Suprapubic skin (tissue), 4 donors: ENCODE measurements at regions not wholly inside any gene's neighbourhood (a gene's known extent, or its start where the extent isn't known, plus 50 kb on each side); places are given as distances from the start of the nearest gene placed in this dataset.

ENCODE experiments used
- DNase-seq, 2 donors: peaks; one replicate each; pipeline ENCODE4 v3.0.0-alpha.2; 2019; ENCODE audit warnings: low spot score in 2 of 2
- H3K27ac ChIP-seq: fragments of 200-600 bp; sonication (generic); one replicate; pipeline ENCODE4 v1.5.1; 2019
- H3K27me3 ChIP-seq: fragments of 200-600 bp; sonication (generic); one replicate; pipeline ENCODE4 v1.5.1; 2019
- H3K36me3 ChIP-seq: fragments of 200-600 bp; sonication (generic); one replicate; pipeline ENCODE4 v1.5.1; 2019
- H3K4me1 ChIP-seq: fragments of 200-600 bp; sonication (generic); one replicate; pipeline ENCODE4 v1.5.1; 2019
- H3K4me3 ChIP-seq: fragments of 200-600 bp; sonication (generic); one replicate; pipeline ENCODE4 v1.5.1; 2019; ENCODE audit warnings: mild to moderate bottlenecking
- H3K9me3 ChIP-seq: fragments of 200-600 bp; sonication (generic); one replicate; pipeline ENCODE4 v1.5.1; 2019
- CTCF ChIP-seq, 2 donors: fragments of 200-600 bp in 1 of 2; fragments of 450-650 bp in 1 of 2; sonication (generic) in 1 of 2; IDR thresholded peaks; one replicate each; pipeline ENCODE4 v1.5.1; 2016 to 2019; ENCODE audit warnings: antibody characterized with exemption in 2 of 2, mild to moderate bottlenecking in 1 of 2, moderate library complexity in 1 of 2
- EP300 ChIP-seq: sonication (generic); formaldehyde crosslinking; IDR thresholded peaks from one replicate; pipeline ENCODE4 v1.6.1; 2017; ENCODE audit warnings: antibody characterized with exemption
- POLR2A ChIP-seq, 2 donors: fragments of 450-650 bp; IDR thresholded peaks; one replicate each; pipeline ENCODE4 v1.6.1; 2017; ENCODE audit warnings: antibody characterized with exemption in 2 of 2, mild to moderate bottlenecking in 2 of 2, moderate library complexity in 2 of 2
- POLR2AphosphoS5 ChIP-seq, 3 donors: sonication (generic); formaldehyde crosslinking; IDR thresholded peaks; one replicate each; pipeline ENCODE4 v1.6.1; 2017; ENCODE audit warnings: antibody characterized with exemption in 3 of 3
- WGBS: methylation state at CpG from one replicate; pipeline ENCODE4 v1.1.5; 2018; 5-methylcytosine and 5-hydroxymethylcytosine counted together

GRCh38 chr9:81860581-81860980 is 67.6 kb upstream of the SPATA31D4 start:
- Histone ChIP-seq H3K9me3 (no peaks in the 10 kb centered on the region), H3K4me3 (no peak overlapping the region), H3K27ac (no peak overlapping the region), H3K27me3 (no peaks in the 10 kb centered on the region), H3K36me3 (no peaks in the 10 kb centered on the region), H3K4me1 (no peaks in the 10 kb centered on the region)
- no peak for TF ChIP-seq EP300
- TF ChIP-seq POLR2AphosphoS5 (IDR thresholded peaks at IDR 0.05): no peak
- 96% methylated on average over 8 of the region's 8 CpGs for WGBS
- DNase-seq: no peak

- H3K27ac ChIP-seq: no peak overlapping the region
- H3K4me1 ChIP-seq: no peaks in the 10 kb centered on the region
- H3K36me3 ChIP-seq: no peaks in the 10 kb centered on the region
- H3K9me3 ChIP-seq: no peaks in the 10 kb centered on the region
- H3K27me3 ChIP-seq: no peaks in the 10 kb centered on the region
- WGBS: 60% methylated on average over 1 of the region's 1 CpG
- H3K4me3 ChIP-seq: no peak overlapping the region
- DNase-seq: no peak
- TF ChIP-seq EP300 (no peak), POLR2AphosphoS5 (IDR thresholded peaks at IDR 0.05) (no peak), POLR2A (IDR thresholded peaks at IDR 0.05) (no peak), CTCF (IDR thresholded peaks at IDR 0.05) (no peak)
Observed at GRCh38 chr9:81861644-81862043, 66.6 kb upstream of the SPATA31D4 start.

- Histone ChIP-seq H3K4me1 (no peaks in the 10 kb centered on the region), H3K4me3 (no peak overlapping the region), H3K36me3 (no peaks in the 10 kb centered on the region), H3K9me3 (no peaks in the 10 kb centered on the region), H3K27me3 (no peaks in the 10 kb centered on the region), H3K27ac (no peak overlapping the region)
- no peak for DNase-seq
- TF ChIP-seq EP300: no peak
- TF ChIP-seq CTCF (IDR thresholded peaks at IDR 0.05): no peak
- no peak for TF ChIP-seq POLR2AphosphoS5 (IDR thresholded peaks at IDR 0.05)
- TF ChIP-seq POLR2A (IDR thresholded peaks at IDR 0.05): no peak
- WGBS: 53% methylated on average over 3 of the region's 3 CpGs
Observed at GRCh38 chr9:81868145-81868544, 60.1 kb upstream of the SPATA31D4 start.

- WGBS: 41% methylated on average over 1 of the region's 1 CpG
- Histone ChIP-seq H3K36me3 (no peaks in the 10 kb centered on the region), H3K27me3 (no peaks in the 10 kb centered on the region), H3K27ac (no peak overlapping the region), H3K4me1 (no peaks in the 10 kb centered on the region), H3K9me3 (no peaks in the 10 kb centered on the region), H3K4me3 (no peak overlapping the region)
- TF ChIP-seq POLR2A (IDR thresholded peaks at IDR 0.05) (no peak), CTCF (IDR thresholded peaks at IDR 0.05) (no peak), POLR2AphosphoS5 (IDR thresholded peaks at IDR 0.05) (no peak), EP300 (no peak)
- no peak for DNase-seq
Observed at GRCh38 chr9:81871695-81872094, 56.5 kb upstream of the SPATA31D4 start.

- WGBS: 74% methylated on average over 7 of the region's 7 CpGs
- TF ChIP-seq EP300: no peak
- no peak for TF ChIP-seq CTCF (IDR thresholded peaks at IDR 0.05)
- TF ChIP-seq POLR2AphosphoS5 (IDR thresholded peaks at IDR 0.05): no peak
- no peak for TF ChIP-seq POLR2A (IDR thresholded peaks at IDR 0.05)
- Histone ChIP-seq H3K4me1 (no peaks in the 10 kb centered on the region), H3K4me3 (no peak overlapping the region), H3K27me3 (no peaks in the 10 kb centered on the region), H3K9me3 (no peaks in the 10 kb centered on the region), H3K36me3 (no peaks in the 10 kb centered on the region), H3K27ac (no peak overlapping the region)
- no peak for DNase-seq
Observed at GRCh38 chr9:81874250-81874649, 54.0 kb upstream of the SPATA31D4 start.

- no peak for DNase-seq
- WGBS: 32% methylated on average over 4 of the region's 4 CpGs
Observed at GRCh38 chr9:81874931-81875330, 53.3 kb upstream of the SPATA31D4 start.

More at GRCh38 chr9:81874931-81875330, 53.3 kb upstream of the SPATA31D4 start:
- Histone ChIP-seq H3K27me3 (no peaks in the 10 kb centered on the region), H3K4me3 (no peak overlapping the region), H3K4me1 (no peaks in the 10 kb centered on the region), H3K27ac (no peak overlapping the region), H3K9me3 (no peaks in the 10 kb centered on the region), H3K36me3 (no peaks in the 10 kb centered on the region)
- TF ChIP-seq POLR2AphosphoS5 (IDR thresholded peaks at IDR 0.05) (no peak), CTCF (IDR thresholded peaks at IDR 0.05) (no peak), EP300 (no peak), POLR2A (IDR thresholded peaks at IDR 0.05) (no peak)
